ENCODE measurements at regions not wholly inside any gene's neighbourhood (a gene's known extent, or its start where the extent isn't known, plus 50 kb on each side); places are given as distances from the start of the nearest gene placed in this dataset.
"Not testable (repeated sequence)": the region's sequence is repeated elsewhere in the genome, so short reads cannot be mapped to it uniquely, and the experiment has no call there.

DNA sequence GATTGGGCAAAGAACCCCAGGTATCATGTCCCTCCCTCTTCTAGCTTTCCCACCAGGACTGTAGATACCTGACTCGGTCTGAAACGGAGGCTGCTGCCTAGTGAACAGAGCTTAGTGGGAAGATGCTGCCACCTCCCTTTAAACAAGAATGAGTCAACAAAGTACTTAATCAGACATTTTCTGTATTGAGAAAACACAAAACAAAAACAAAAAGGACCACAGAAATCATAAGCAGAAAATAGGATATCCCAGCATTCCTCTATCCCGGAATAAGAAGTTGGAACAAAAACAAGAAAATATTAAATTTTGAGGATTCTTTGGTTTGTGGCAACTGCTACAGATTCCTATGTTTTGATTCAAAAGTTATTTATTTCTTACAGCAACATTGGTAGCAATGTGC is 51.7 kb upstream of the COL8A1 start:
- no peak for DNase-seq (ENCODE audit: low spot score)

DNA sequence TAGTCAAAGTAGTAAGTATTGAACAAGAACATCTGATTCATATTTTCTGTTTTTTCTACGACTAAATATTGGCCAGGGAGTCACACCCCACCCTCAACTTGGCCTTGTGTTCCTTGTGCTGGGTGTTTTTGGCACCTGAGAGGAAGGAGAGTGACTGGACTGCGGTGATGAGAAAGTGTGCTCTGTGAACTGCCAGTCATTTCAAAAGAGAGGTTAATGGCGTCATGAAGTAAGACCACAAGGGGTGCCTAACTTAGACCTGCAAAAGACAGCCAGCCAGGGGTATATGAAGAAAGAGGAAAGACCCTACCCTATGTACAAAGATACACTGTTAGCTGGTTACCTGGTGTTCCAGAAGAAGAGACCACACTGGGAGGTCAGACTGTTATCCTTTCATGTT is 58.4 kb upstream of the COL8A1 start:
- DNase-seq (ENCODE audit: low spot score), result no peak

DNA sequence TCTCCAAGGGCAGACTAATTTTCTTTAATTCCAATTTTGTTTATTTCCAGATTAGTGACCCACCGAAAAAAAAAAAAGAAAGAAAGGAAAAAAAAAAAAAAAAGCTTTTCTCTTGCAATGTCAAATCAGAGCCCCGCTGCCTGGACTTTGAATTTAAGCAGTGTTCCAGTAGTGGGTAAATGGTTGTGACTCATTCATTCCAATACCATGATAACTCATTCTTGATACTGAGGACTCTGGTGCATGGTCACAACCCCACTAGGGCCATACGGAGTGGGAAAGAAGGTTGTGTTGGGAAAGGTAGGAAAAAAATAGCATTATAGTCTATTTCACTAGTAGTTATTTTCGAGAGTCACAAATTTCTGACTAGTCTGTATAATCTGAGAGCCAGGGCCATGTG is 59.1 kb upstream of the COL8A1 start:
- peak; percentile 71 for DNase-seq (ENCODE audit: low spot score)

DNA sequence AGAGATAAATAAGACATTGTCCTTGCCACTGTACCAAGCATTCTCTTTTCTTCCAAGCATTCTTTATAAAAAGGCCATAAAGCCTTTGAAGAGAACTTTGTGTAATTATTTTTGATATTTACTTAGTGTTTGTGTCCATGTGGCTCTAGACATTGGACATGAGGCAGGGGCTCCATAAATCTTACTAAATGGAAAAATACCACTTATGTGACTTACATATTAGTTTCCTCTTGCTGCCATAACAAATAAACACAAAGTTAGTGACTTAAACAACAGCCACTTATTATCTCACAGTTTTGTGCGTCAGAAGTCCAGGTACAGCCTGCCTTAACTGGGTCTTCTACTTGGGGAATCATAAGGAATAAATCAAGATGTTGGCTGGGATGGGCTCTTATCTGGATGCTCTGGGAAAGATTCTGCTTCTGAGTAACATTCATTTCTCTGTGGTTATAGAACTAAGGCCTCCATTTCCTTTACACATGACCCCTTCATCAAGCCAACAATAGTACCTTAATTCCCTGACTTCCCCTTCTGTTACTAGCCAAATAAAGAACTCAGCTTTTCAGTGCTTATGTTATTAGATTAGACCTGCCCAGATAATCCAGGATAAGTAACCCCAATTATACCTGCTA is 59.9 kb upstream of the COL8A1 start:
- no peak for DNase-seq (ENCODE audit: low spot score)

DNA sequence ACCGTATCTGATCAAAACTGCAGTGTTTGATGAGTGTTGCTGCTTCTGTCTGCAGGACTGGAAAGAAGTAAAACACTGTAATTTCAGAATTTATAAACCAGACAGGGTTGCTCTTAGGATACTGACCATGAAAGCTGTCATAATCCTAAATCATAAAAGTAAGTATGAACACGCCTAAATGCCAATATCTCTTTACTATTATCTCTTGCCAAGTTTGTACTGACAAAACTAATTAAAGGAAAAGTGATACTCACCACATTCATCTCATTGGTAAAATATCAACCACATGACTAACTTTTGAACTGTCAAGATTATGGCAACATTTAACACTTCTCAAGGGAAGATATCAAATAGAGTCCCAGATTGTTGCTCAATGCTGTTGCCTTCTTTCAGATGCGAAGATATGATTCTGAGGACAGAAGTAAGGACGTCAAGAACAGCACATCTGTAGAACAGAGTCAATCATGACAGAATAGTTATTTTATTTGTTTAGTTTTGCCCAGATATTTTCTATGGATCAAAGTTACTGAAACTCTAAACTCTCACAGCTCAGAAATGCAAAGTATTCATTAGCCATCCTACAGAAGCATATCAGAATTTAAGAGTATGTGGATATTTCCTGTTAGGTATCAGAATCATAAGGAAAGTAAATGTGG is 61.4 kb upstream of the COL8A1 start:
- DNase-seq (ENCODE audit: low spot score), result no peak

- no peak for DNase-seq (ENCODE audit: low spot score)
Observed at GRCh38 chr3:99575683-99576082, 62.7 kb upstream of the COL8A1 start.

DNA sequence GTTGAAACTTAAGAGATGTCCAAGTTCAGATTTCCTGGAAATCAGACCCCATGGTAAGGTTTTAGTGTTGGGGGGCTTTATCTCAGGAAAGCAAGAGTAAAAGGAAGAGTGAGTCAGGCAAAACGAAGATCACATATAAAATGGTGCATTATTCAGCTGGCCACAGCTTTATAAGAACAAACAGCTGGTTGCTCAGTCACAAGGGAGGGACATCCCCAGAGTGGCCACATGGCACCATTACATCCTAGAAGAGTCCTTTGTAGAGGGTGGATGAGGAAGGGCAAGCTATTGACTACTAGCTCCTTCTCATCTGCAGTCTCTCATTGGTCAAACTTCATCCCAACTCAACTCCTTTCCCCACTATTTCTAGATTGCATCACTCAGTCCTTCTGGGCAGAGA is 68.3 kb upstream of the COL8A1 start:
- no peak for DNase-seq (ENCODE audit: low spot score)

GRCh38 chr3:99568663-99569335 is 69.6 kb upstream of the COL8A1 start:
- no peak for DNase-seq (ENCODE audit: low spot score)

GRCh38 chr3:99565331-99565730 is 73.1 kb upstream of the COL8A1 start:
- no peak for DNase-seq (ENCODE audit: low spot score)

DNA sequence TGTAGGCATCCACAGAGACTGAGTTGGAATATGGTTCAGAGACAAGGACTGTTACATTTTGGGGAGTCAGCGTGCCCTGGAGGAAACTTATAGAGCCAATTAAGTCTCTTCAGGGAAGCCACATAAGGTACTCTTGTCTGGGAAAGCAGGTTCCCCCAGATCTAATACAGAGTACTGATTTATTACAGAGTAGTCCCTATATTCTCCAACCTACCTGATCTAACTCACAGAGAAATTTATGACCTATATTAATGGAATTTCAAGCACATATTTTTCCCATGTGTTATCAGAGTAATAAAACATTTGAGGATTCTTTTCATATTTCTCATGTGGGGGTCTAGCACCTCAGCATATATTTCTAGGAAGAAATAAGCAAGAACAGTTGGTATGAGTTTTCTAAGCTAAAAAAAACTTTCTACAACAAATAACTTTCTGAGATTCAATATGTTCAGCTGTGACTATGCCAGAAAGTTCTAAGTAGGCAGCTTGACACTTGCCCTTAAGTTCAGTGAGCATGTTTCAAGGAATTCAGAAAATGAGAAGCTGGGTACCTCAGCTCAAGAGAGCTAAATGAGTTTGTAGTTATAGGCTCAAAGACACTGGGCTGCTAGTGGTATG is 75.3 kb upstream of the COL8A1 start:
- DNase-seq (ENCODE audit: low spot score), result no peak

DNA sequence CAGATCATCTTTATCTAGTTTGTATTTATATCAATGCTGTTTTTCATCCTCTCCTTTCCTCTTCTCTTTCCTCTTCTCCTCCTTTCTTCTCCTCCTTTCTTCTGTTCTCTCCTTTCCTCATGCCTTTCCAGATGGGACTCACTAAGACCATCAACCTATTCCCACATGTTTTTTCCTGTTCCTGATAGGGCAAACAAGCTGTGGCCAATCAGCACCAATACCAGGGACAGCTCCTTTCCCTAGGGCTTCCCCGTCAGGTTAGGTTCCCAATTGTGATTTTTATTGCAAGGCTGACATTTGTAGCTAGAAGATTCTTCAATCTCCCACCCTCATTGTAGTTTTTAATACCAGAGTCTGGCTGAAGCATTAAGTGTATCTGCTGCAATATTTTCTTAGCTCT is 76.3 kb upstream of the COL8A1 start:
- peak; percentile 38 for DNase-seq (ENCODE audit: low spot score)

DNA sequence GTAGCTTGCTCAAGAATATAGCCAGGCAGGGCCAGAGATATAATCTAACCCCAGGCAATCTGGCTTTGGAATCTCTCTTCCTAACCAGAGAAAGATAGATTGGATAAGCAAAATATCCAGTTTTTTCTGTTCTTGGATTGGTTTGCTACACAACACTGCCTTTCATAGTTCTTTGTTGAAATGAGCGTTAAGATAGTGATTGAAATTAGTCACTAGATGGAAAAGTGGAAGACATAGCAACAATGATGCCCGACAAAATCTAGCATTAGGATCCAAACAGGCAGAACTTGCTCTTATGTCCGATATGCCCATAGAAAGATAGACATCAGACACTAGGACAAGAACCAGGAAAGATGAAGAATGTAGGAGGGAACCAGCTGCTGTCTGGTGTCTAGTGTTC is 77.3 kb upstream of the COL8A1 start:
- DNase-seq (ENCODE audit: low spot score), result no peak

- DNase-seq (ENCODE audit: low spot score), result no peak
Observed at GRCh38 chr3:99559196-99559595, 79.2 kb upstream of the COL8A1 start.

- not testable (repeated sequence) for DNase-seq (ENCODE audit: low spot score)
Observed at GRCh38 chr3:99555885-99556284, 82.5 kb upstream of the COL8A1 start.

DNA sequence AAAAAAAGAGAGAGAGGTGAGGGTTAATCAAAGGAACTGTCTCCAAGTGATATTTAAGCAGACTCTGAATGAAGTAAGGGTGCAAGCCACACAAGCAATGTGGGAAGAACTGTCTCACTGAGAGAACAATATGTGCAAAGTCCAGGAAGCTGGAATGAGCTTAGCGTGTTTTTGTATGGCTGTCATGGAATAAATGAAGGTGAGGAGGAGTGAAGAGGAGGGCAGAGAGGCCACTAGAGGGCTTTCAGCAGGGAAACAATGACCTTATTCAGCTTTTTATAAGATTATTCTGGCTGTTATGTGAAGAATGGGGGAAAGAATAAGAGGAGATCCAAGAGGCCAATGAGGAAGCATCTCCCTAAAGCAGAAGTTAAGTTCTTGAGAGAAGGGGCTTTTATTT is 86.9 kb upstream of the COL8A1 start:
- DNase-seq (ENCODE audit: low spot score), result no peak

- no peak for DNase-seq (ENCODE audit: low spot score)
Observed at GRCh38 chr3:99549957-99550603, 88.3 kb upstream of the COL8A1 start.

DNA sequence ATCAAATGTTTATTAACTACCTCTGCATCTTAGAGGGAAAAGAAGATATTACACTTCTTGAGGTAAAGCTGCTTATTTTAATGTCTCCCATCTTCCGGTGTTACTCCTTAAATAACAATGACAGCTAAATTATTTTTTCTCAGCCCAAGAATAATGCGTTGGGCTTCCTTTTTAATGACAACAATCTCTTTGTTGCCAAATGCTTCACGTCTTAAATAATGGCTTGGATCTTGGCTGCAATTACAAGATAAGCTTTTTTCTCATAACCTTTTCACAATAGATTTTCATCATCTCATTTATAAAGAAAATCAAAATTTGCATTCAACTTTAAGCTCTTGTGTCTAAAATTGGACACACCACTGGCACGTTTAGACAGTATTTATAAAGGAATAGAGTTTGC is 89.2 kb upstream of the COL8A1 start:
- DNase-seq (ENCODE audit: low spot score), result no peak

GRCh38 chr3:99548674-99549073 is 89.7 kb upstream of the COL8A1 start:
- DNase-seq (ENCODE audit: low spot score), result no peak

- DNase-seq (ENCODE audit: low spot score), result no peak
Observed at GRCh38 chr3:99545941-99546580, 92.3 kb upstream of the COL8A1 start.

DNA sequence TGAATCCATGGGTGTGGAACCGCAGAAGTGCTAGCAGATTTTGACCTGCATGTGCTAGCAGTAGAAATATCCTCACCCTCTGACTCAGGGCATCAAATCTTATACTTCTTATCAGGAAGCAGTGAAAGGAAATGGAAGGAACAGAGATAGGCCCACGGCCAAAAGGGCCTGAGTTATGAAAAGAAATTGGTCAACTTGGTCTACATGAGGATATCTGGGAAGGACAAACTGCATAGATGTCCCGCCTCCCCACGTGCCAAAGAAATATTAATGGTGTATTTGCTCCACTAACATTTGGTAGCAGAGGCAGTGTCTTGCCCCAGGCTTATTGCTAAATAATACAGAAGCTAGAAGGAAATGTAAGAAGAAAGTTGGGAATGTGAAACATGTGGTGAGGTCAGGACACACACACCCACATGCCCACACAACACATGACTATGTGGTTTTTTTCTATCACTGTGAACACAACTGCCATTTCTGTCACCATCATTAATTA is 93.6 kb upstream of the COL8A1 start:
- no peak for DNase-seq (ENCODE audit: low spot score)

GRCh38 chr3:99543796-99544195 is 94.6 kb upstream of the COL8A1 start:
- DNase-seq (ENCODE audit: low spot score), result no peak
